ENCODE measurements at regions not wholly inside any gene's neighbourhood (a gene's known extent, or its start where the extent isn't known, plus 50 kb on each side); places are given as distances from the start of the nearest gene placed in this dataset.

- no peak for TF ChIP-seq CTCF (IDR thresholded peaks at IDR 0.05)
Measured at GRCh38 chr2:164205347-164205746, 415.9 kb downstream of the GRB14 start.

GRCh38 chr2:164203131-164203530 is 418.2 kb downstream of the GRB14 start:
- intact Hi-C loops (cut with DNase I) = no loop called here
- no peak overlapping the region for H3K9ac ChIP-seq (ENCODE audit: low read depth in 2 of 2, low read length in 2 of 2)
- TF ChIP-seq CTCF (IDR thresholded peaks at IDR 0.05) = no peak
- no peak overlapping the region for H3K4me3 ChIP-seq
- H3K4me1 ChIP-seq = no peaks in the 10 kb centered on the region
- no peak for DNase-seq
- no peaks in the 10 kb centered on the region for H3K36me3 ChIP-seq
- H3K27ac ChIP-seq = no peak overlapping the region
- no peaks in the 10 kb centered on the region for H3K9me3 ChIP-seq
- no peaks in the 10 kb centered on the region for H3K27me3 ChIP-seq

More at GRCh38 chr2:164205347-164205746, 415.9 kb downstream of the GRB14 start:
- H3K4me1 ChIP-seq = no peaks in the 10 kb centered on the region
- no peak overlapping the region for H3K27ac ChIP-seq
- H3K36me3 ChIP-seq = no peaks in the 10 kb centered on the region
- DNase-seq = no peak
- H3K4me3 ChIP-seq = no peak overlapping the region
- no peak overlapping the region for H3K9ac ChIP-seq (ENCODE audit: low read depth in 2 of 2, low read length in 2 of 2)
- H3K27me3 ChIP-seq = no peaks in the 10 kb centered on the region
- intact Hi-C loops (cut with DNase I) = no loop called here
- H3K9me3 ChIP-seq = no peaks in the 10 kb centered on the region

GRCh38 chr2:164198256-164198655 is 423.0 kb downstream of the GRB14 start:
- no peak for DNase-seq
- intact Hi-C loops (cut with DNase I) = no loop called here
- TF ChIP-seq CTCF (IDR thresholded peaks at IDR 0.05) = no peak

GRCh38 chr2:164190700-164191099 is 430.6 kb downstream of the GRB14 start:
- no peak for DNase-seq
- no peak overlapping the region for H3K9ac ChIP-seq (ENCODE audit: low read depth in 2 of 2, low read length in 2 of 2)
- no peaks in the 10 kb centered on the region for H3K27me3 ChIP-seq
- no peaks in the 10 kb centered on the region for H3K9me3 ChIP-seq
- H3K4me3 ChIP-seq = no peak overlapping the region
- TF ChIP-seq CTCF (IDR thresholded peaks at IDR 0.05) = no peak
- intact Hi-C loops (cut with DNase I) = no loop called here
- no peaks in the 10 kb centered on the region for H3K36me3 ChIP-seq
- H3K27ac ChIP-seq = no peak overlapping the region
- H3K4me1 ChIP-seq = no peaks in the 10 kb centered on the region

More at GRCh38 chr2:164198256-164198655, 423.0 kb downstream of the GRB14 start:
- Histone ChIP-seq H3K4me1 (no peaks in the 10 kb centered on the region), H3K27me3 (no peaks in the 10 kb centered on the region), H3K36me3 (no peaks in the 10 kb centered on the region), H3K9me3 (no peaks in the 10 kb centered on the region), H3K27ac (no peak overlapping the region), H3K9ac (ENCODE audit: low read depth in 2 of 2, low read length in 2 of 2) (no peak overlapping the region), H3K4me3 (no peak overlapping the region)

- Histone ChIP-seq H3K27ac (no peak overlapping the region), H3K27me3 (no peaks in the 10 kb centered on the region), H3K4me3 (no peak overlapping the region), H3K9me3 (no peaks in the 10 kb centered on the region), H3K4me1 (no peaks in the 10 kb centered on the region), H3K9ac (ENCODE audit: low read depth in 2 of 2, low read length in 2 of 2) (no peak overlapping the region), H3K36me3 (no peaks in the 10 kb centered on the region)
- no peak for DNase-seq
- intact Hi-C loops (cut with DNase I) = no loop called here
- no peak for TF ChIP-seq CTCF (IDR thresholded peaks at IDR 0.05)
Measured at GRCh38 chr2:164189851-164190250, 431.4 kb downstream of the GRB14 start.

- intact Hi-C loops (cut with DNase I) = no loop called here
- Histone ChIP-seq H3K27ac (no peak overlapping the region), H3K4me1 (no peaks in the 10 kb centered on the region), H3K4me3 (no peak overlapping the region), H3K27me3 (no peaks in the 10 kb centered on the region), H3K36me3 (no peaks in the 10 kb centered on the region), H3K9ac (ENCODE audit: low read depth in 2 of 2, low read length in 2 of 2) (no peak overlapping the region), H3K9me3 (no peaks in the 10 kb centered on the region)
- DNase-seq = no peak
- no peak for TF ChIP-seq CTCF (IDR thresholded peaks at IDR 0.05)
Measured at GRCh38 chr2:164187121-164187520, 434.2 kb downstream of the GRB14 start.

Measured in colonic mucosa (tissue), 4 donors.